ENCODE measurements at regions not wholly inside any gene's neighbourhood (a gene's known extent, or its start where the extent isn't known, plus 50 kb on each side); places are given as distances from the start of the nearest gene placed in this dataset.

DNA sequence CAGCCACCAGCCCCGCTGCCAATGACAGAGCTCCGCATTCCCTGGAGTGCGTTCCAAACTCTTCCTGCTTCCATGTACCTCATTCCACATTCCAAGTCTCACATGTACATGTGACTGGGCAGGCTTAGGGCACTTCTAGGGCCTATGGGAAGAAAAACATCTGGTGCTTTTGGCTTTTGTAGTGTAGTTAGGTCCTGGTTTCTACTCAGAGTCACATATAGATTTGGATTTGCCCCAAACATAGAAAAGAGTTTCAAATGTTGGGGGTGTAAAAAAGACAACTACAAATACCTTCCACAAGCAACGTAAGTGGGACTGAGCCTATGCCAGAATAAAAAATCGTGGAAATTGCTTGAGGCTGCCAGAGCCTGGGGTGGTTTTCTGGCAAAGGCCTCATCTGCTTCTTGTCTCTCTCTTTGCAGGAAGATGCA, 84.1 kb downstream of the ZNF467 start:
- TF ChIP-seq, protein P1, sequence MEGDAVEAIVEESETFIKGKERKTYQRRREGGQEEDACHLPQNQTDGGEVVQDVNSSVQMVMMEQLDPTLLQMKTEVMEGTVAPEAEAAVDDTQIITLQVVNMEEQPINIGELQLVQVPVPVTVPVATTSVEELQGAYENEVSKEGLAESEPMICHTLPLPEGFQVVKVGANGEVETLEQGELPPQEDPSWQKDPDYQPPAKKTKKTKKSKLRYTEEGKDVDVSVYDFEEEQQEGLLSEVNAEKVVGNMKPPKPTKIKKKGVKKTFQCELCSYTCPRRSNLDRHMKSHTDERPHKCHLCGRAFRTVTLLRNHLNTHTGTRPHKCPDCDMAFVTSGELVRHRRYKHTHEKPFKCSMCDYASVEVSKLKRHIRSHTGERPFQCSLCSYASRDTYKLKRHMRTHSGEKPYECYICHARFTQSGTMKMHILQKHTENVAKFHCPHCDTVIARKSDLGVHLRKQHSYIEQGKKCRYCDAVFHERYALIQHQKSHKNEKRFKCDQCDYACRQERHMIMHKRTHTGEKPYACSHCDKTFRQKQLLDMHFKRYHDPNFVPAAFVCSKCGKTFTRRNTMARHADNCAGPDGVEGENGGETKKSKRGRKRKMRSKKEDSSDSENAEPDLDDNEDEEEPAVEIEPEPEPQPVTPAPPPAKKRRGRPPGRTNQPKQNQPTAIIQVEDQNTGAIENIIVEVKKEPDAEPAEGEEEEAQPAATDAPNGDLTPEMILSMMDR (IDR thresholded peaks at IDR 0.05) = no peak
- no peak for TF ChIP-seq POLR2A (IDR thresholded peaks at IDR 0.05)
